ENCODE measurements at regions not wholly inside any gene's neighbourhood (a gene's known extent, or its start where the extent isn't known, plus 50 kb on each side); places are given as distances from the start of the nearest gene placed in this dataset.

- no peak for DNase-seq
Observed at GRCh38 chrX:39941332-39941920, 156.3 kb downstream of the BCOR start.

GRCh38 chrX:39944416-39944815 lies 153.3 kb downstream of the BCOR start:
- no peak for DNase-seq

GRCh38 chrX:39945709-39946108 lies 152.0 kb downstream of the BCOR start:
- no peak for DNase-seq

- peak; percentile 25 for DNase-seq
Observed at GRCh38 chrX:39946822-39947221, 150.9 kb downstream of the BCOR start.

- no peak for DNase-seq
Observed at GRCh38 chrX:39948582-39948981, 149.2 kb downstream of the BCOR start.

GRCh38 chrX:39950018-39950688 lies 147.6 kb downstream of the BCOR start:
- DNase-seq, result no peak

- no peak for DNase-seq
Observed at GRCh38 chrX:39952989-39953388, 144.8 kb downstream of the BCOR start.

GRCh38 chrX:39953879-39954278 lies 143.9 kb downstream of the BCOR start:
- no peak for DNase-seq

GRCh38 chrX:39954851-39955250 lies 142.9 kb downstream of the BCOR start:
- no peak for DNase-seq

- no peak for DNase-seq
Observed at GRCh38 chrX:39955625-39956024, 142.1 kb downstream of the BCOR start.

- no peak for DNase-seq
Observed at GRCh38 chrX:39956803-39957394, 140.9 kb downstream of the BCOR start.

GRCh38 chrX:39957816-39958566 lies 139.8 kb downstream of the BCOR start:
- no peak for DNase-seq

- DNase-seq, result no peak
Observed at GRCh38 chrX:39958850-39959249, 138.9 kb downstream of the BCOR start.

- DNase-seq, result no peak
Observed at GRCh38 chrX:39960219-39960618, 137.5 kb downstream of the BCOR start.

GRCh38 chrX:39961441-39961840 lies 136.3 kb downstream of the BCOR start:
- no peak for DNase-seq

- no peak for DNase-seq
Observed at GRCh38 chrX:39965051-39965573, 132.6 kb downstream of the BCOR start.

- no peak for DNase-seq
Observed at GRCh38 chrX:39966176-39966575, 131.6 kb downstream of the BCOR start.

GRCh38 chrX:39967348-39967747 lies 130.4 kb downstream of the BCOR start:
- DNase-seq, result no peak

GRCh38 chrX:39969099-39969818 lies 128.5 kb downstream of the BCOR start:
- no peak for DNase-seq

GRCh38 chrX:39969819-39970504 lies 127.8 kb downstream of the BCOR start:
- no peak for DNase-seq

- DNase-seq, result no peak
Observed at GRCh38 chrX:39971760-39972159, 126.0 kb downstream of the BCOR start.

GRCh38 chrX:39972340-39972739 lies 125.4 kb downstream of the BCOR start:
- no peak for DNase-seq
